NOMO-1 treated with DMSO at 0.1 percent for 48 hours (cell line): ENCODE measurements at regions not wholly inside any gene's neighbourhood (a gene's known extent, or its start where the extent isn't known, plus 50 kb on each side); places are given as distances from the start of the nearest gene placed in this dataset.

Source experiments
- DNase-seq: peaks from one replicate; lab custom pipeline; 2025; ENCODE audit not compliant: unreplicated experiment; lab: John Stamatoyannopoulos, UW

DNA sequence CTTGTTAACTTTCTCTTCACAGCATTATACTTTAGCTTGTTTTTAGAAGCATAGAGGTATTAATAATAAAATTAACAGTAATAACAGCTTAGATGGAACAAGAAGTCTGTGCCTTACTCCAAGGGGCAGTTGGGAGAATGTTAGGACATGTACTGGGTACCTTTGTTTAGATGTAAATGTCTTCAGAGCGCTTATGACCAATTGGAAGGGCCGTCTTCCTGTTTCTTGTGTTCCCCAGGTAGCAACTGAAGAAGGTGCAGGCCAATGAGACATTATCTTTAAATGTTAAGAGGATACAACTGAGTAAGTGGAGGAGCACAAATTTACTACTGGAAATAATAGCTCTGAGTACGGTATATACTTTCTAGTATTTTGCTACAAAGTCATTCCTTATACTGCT, 180.9 kb upstream of the SYT1 start:
- no peak for DNase-seq

DNA sequence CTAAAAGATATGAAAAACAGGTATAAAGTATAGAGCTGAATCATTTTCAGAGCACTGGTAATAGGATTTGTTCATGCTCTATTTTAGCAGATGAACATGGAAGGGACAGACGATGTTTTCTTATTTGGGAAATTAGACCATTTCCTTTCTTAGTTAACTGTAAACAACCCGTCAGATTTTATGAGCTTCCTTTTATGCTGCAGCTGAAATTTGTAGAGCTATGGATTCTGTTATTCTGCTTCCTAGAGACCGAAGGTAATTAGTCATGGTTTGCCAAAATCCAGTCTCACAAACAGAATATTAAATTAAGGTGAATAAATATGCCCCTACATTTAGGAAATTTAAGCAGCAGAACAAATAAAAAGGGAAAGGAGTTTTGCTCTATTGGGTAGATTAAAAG, 180.2 kb upstream of the SYT1 start:
- DNase-seq, result no peak

DNA sequence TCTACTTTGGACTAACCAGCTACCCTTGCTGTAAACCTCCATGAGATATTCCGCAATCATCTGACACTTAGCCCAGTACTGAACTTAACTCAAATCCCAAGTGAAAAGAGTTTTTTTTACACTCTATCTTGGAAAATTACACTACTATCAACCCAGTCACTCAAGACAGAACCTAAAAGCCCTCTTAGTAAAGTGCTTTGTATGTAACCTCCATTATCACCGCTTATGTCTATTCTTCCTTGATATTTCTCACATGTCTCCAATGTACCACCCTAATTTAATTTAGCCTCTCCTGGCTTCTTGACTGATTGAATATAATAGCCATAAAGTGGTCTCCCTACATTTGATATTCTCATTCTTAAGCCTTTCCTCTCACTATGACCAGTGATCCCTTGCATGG, 168.8 kb upstream of the SYT1 start:
- no peak for DNase-seq

DNA sequence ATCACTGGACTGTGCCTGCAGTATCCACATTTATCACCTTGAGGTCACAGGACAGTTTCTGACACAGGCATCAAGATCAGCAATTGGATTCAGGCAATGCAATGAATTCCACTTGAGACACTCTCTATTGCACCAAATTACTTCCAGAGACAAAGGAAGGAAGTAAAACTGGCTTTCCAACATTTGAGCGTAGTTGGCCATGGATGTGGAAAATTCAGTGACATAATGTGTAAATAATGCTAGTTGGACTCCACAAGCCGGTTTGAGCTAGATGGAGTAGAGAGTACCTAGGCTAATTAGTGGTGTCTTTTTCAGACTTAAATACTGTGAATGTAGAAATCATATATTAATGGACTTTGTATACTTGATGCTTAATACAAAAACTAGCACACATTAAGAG, 168.3 kb upstream of the SYT1 start:
- DNase-seq, result no peak

DNA sequence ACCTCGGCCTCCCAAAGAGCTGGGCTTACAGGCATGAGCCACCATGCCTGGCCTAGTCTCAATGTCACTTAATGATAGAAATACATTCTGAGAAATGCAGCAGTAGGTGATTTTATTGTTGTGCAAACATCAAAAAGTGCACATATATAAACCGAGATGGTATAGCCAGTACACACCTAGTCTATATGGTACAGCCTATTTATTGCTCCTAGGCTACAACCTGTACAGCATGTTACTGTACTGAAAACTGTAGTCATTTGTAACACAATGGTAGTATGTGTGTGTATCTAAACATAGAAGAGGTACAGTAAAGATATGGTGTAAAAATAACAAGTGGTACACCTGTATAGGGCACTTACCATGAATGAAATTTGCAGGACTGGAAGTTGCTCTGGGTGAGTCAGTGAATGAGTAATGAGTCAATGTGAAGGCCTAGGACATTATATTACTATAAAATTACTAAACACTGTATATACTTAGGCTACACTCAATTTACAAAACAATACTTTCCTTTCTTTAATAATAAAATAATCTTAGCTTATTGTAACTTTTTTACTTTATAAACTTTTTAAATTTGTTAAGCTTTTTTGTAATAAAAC, 166.7 kb upstream of the SYT1 start:
- no peak for DNase-seq

DNA sequence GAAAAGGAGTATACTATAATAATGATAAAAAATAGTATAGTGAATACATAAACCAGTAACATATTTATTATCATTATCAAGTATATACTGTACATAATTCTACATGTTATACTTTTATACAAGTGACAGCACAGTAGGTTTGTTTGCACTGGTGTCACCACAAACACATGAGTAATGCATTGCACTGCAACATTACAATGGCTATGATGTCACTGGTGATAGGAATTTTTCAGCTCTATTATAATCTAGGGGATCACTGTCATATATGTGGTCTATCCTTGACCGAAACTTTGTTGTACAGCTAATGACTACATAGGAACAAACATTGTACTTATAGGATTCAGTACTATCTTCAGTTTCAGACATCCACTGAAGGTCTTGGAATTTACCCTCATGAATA, 165.8 kb upstream of the SYT1 start:
- DNase-seq, result no peak

DNA sequence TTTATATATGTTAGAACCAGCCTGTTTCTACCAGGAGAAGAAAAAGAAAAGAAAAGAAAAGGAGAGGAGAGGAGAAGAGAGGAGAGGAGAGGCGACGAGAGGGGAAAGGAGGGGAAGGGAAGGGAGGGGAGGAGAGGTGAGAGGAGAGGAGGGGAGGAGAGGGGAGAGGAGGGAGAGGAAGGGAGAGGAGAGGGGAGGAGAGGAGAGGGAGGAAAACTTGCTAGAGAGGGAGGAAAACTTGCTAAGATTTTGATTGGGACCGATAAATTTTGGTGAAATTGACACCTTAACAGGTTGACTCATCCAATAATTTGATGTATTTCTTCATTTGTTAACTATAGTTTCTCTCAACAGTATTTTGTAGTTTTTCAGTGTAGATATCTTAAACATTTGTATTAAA, 164.0 kb upstream of the SYT1 start:
- DNase-seq, result no peak

DNA sequence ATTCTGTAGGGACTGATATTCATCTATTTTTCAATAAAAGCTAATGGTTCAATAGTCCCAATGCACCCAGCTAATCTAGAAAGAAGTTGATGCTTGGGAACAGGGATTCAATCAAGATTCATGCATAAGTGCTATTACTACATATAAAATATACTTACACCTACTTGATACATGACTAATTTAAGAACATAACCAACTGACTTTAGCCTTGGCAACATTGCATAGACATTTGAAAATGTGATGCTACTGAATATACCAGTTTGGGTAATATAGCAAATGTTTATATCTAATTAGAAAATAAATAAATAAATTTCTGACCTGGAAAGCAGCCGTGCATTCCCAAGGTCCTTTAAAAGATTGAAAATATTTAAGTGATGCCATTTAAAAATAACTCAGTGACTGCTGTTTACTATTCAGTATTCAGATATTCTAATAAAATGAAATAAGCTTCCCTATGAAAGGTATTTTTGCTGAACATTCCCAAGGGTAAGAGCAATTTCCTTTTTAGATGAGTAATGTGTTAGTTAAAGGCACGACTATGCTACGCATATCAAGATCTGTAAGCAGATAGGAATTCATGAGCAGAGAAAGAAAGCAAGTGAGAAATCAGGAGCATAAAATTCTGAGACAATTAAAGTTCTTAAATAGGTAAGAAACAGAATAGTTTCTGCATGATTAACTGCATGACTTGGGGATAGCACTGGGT, 160.6 kb upstream of the SYT1 start:
- no peak for DNase-seq

DNA sequence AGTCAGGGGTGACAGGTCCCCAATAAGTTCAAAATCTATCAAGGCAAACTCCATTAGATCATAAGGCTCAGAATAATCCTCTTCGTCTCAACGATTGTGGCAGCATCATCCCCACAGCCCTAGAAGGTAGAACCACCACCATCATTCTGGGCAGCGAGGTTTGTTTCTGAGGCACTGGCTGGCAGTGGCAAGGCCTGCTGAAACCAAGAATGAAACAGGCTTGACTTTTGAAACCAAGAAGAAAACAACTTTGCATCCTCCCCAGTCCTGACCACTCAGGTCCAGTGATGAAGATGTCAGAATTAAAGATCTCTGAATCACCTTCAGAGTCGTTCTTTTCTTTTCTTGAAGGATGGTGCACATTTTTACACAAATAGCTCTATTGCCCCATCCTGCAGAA, 152.6 kb upstream of the SYT1 start:
- no peak for DNase-seq

DNA sequence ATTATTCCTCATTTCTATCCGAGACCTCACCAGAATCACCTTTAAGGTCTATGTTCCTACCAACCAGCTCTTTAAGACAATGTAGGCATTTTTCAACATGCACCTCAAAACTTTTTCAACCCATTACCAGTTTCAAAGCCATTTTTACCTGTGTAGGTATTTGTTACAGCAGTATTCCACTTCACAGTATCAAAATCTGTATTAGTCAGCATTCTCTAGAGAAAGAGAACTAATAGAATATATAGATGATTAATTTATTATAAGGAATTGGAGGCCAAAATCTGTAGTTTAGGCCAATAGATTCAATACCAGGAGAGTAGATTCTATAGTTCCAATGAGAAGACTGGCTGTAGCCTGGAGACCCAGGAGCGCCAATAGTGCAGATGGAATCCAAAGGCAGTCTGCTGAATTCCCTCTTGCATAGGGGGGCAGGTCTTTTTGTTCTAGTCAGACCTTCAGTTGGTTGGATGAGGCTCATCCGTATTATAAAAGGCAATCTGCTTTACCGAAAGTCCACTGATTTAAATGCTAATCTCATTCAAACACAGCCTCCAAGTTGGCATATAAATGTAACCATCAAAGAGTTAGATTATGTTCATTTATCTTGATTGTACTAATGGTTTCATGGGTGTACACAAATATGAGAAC, 151.6 kb upstream of the SYT1 start:
- DNase-seq, result no peak

DNA sequence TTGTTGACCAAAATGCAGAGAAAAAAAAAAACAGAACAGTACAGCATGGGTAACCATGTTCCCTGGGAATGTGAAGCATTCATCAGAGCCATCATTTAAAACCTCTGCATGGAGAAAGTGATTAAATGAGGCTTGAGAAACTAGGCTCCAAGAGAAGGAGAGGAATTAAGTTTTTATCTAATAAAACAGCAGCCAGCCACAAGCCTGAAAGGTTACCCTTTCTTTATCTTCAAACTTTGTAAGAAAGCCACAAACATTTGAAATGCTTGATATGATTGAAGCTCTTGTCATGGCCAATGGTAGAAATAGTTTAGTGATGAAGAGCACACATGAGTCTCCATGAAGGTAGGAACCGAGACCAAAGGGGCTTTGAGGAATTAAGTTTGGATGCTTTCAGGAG, 144.9 kb upstream of the SYT1 start:
- no peak for DNase-seq

DNA sequence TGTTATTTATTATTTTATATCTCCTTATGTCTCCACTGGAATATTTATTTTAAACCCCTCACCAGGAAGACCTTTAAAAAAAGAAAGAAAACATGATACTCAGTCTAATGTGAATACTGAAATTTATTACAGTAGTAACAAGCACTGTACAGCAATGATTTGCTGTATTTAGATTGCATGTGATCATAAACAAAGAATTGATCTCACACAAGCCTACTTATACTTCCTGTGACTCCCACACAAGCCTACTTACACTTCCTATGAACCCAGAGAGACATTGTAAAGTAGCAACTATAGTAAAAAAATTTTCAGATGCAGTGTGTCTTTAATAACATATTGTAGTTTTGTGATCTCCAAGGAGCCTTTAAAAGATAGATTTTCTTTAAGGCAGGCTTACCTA, 142.7 kb upstream of the SYT1 start:
- no peak for DNase-seq

DNA sequence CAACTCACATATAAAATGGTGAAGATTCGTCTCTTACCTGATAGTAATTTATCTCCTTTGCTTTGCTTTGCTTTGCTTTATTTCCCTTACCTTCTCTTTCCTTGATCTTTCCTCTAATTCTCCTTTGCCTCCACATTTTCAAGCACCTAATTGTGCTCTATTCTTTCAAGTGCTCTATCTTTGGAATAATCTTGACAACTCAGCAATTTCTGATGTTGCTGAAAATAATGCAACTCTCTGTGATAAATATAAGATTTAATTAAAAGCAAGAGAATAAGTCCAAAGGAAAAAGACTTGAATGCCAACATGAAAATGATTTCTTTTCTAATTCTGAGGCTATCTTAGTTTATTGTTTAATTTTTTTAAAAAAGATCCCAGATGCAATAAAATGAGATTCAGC, 139.5 kb upstream of the SYT1 start:
- DNase-seq, result no peak

DNA sequence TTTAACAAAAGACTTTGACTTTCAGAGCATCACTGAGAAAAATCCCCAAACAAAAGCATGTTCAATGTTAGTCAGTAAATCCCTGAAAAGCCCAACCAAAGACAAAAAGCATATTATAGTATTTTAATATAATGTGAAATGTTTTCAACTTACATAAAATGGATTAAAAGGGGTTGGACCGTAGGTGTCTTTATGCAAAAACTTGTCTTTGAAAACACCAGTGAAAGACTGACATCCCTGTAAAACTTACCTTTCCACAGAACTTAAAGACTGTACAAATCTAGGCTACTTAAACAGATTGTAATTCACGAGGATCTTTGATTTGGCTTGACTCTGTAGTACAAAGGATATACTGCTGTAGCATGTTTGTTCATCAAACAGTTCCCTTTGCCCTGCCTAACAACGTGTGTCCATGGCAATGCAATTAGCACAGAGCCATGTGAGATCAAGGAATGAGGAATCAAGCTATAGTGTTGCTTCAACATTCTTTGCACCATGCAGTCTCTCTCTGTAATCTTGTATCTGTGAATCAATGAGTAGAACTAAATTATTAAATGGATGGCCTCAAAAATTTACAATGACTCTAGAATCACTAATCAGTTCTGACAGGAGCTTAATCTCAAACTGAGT, 138.5 kb upstream of the SYT1 start:
- no peak for DNase-seq

DNA sequence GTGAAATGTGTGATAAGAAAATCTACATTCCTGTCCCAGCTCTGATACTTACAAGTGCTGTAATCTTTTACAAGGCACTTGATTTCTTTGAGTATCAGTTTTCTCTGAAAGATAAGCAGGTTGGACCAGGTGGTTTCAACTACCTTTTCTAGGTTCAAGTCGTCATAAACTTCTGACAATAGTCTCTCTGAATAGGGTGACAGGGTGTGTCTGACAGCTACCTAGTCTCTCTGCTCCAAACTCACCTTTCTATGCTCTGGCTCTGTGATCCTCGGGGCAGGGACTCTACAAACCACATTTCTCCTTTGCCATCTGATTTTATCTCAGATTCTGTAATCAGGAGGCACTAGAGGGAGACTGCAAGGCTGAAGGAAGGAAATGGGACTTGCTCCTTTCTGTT, 137.7 kb upstream of the SYT1 start:
- no peak for DNase-seq

DNA sequence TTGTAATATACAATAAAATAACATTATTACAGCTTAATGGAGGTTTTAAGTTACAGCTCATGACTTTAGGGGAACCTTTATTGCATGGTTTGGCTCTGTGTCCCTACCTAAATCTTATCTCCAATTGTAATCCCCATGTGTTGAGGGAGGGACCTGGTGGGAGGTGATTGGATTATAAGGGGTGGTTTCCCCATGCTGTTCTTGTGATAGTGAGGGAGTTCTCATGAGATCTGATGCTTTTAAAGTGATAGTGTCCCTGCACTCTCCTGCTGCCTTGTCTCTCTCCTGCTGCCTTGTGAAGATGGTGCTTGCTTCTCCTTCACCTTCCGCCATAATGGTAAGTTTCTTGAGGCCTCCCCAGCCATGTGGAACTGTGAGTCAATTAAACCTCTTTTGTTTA, 132.1 kb upstream of the SYT1 start:
- no peak for DNase-seq

DNA sequence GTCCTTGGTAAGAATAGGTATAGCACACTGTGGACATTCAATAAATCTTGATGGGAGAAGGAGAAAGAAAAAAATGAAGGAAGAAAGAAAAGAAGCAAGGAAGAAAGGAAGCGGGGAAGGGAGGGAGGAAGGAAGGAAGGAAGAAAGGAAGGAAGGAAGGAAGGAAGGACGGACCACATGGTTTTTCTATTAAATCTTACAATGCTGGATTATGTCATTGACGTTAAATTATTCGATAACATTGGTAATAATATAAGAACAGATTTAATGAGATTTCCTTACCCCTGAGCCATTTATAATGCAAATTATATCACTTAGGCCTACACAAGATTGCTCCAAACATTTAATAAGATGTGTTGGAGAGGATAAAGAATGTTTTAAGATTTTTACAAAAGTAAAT, 124.9 kb upstream of the SYT1 start:
- no peak for DNase-seq

DNA sequence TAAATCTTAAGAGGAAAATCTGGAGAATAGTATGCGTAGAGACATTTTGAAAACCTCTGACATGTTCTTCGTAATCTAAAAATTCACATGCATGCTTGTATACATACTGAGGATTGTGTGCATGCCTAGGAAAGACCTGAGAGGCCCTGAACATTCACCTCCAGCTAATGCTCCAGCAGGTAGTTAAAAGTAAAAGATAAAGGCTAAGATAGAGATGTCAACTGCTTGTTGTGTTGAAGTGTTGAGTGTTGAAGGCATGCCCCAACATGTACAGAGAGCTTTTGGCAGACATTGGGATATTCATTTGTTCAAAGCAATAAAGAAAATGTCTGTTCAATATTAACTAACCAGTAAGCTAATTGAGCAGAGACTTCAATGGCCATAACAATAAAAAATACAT, 118.6 kb upstream of the SYT1 start:
- DNase-seq, result no peak

DNA sequence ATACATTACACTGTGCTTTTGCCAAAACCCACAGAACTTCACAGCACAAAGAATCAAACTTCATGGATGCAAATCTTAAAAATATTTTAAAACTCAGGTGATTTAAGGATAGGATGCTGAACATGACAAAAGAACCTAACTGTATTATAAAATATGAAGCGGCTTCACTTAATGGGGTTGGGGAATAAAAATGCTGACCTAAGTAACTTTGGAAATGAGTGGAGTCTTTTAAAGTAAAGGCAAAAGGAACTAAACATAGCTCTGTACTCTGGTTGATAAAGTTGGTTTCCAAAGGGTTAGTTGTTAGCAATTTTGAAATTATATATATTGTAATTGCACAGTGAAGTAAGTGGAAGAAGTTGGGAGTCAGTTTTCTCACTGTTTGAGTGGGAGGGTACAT, 111.5 kb upstream of the SYT1 start:
- no peak for DNase-seq

DNA sequence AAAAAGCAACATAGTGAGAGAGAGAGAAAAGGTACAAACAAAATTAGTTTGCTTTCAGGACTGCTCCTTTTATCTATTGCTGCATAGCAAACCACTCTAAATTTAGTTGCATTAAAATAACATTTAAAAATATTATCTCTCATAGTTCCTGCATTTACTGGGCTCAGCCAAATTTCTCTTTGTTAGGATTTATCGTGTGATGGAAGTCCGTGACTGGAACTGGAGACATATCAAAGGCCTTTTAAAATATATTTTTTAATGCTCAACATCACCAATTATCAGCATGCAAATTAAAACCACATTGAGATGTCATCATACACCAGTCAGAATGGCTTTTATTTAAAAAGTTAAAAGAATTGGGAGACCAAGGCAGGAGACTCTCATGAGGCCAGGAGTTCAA, 107.6 kb upstream of the SYT1 start:
- DNase-seq, result no peak

DNA sequence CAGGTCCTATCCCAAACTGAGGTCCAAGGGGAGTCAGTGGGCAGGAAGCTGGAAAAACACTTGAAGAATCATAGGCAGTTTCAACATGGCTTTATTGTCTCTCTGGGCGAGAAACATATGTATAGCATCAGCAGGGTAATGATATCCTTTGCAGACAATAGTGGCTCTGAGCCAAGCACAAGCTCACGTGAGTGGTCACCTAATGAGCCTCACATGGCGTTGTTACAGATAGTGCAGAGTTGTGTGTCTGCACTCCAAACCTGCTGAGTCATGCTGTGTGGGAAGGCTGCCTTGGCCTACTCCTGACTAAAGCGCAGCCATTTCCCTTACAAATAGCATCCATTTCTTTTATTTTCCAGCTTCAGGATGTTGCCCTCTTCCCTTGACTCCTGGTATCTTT, 105.2 kb upstream of the SYT1 start:
- DNase-seq, result no peak

DNA sequence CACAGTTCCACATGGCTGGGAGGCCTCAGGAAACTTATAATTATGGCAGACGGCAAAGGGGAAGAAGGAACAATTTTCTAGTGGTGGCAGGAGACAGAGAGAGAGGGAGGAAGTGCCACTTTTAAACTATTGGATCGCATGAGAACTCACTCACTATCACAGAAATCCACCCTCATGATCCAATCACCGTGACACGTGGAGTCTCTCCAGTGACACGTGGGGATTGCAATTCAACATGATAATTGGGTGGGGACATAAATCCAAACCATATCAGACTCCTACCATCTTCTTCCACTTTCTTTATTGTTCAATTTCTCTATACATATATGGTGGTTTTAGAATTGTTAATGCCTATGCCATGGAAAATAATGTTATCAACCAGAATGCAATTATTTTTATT, 103.7 kb upstream of the SYT1 start:
- DNase-seq, result no peak
